Neural progenitor cell (in vitro differentiated cells): ENCODE measurements at regions not wholly inside any gene's neighbourhood (a gene's known extent, or its start where the extent isn't known, plus 50 kb on each side); places are given as distances from the start of the nearest gene placed in this dataset.

Source experiments
- DNase-seq: peaks from one replicate; pipeline ENCODE4 v3.0.0-alpha.2; 2016; ENCODE audit warnings: low spot score
- H2AFZ ChIP-seq: fragments of 200-600 bp; sonication (generic); replicated peaks from 2 replicates; pipeline ENCODE4 v1.6.1; 2016; ENCODE audit warnings: antibody characterized with exemption
- H3F3A ChIP-seq: fragments of 200-600 bp; sonication (generic); 2 replicates; pipeline ENCODE4 v1.6.1; 2016; ENCODE audit warnings: antibody characterized with exemption, low read depth
- H3K27ac ChIP-seq: fragments of 200-600 bp; sonication (generic); 2 replicates; pipeline ENCODE4 v1.5.1; 2016; ENCODE audit warnings: mild to moderate bottlenecking
- H3K27me3 ChIP-seq: fragments of 200-600 bp; sonication (generic); 2 replicates; pipeline ENCODE4 v1.6.1; 2016; ENCODE audit warnings: mild to moderate bottlenecking, moderate library complexity
- H3K36me3 ChIP-seq: fragments of 200-600 bp; sonication (generic); 2 replicates; pipeline ENCODE4 v1.5.1; 2016
- H3K4me1 ChIP-seq: fragments of 200-600 bp; sonication (generic); 2 replicates; pipeline ENCODE4 v1.6.1; 2016; ENCODE audit warnings: mixed run types
- H3K4me2 ChIP-seq: fragments of 200-600 bp; sonication (generic); 2 replicates; pipeline ENCODE4 v1.6.1; 2016
- H3K4me3 ChIP-seq: fragments of 200-600 bp; sonication (generic); 2 replicates; pipeline ENCODE4 v1.5.1; 2016
- H3K79me2 ChIP-seq: fragments of 200-600 bp; sonication (generic); 2 replicates; pipeline ENCODE4 v1.6.1; 2016; ENCODE audit warnings: low read depth
- H3K9ac ChIP-seq: fragments of 200-600 bp; sonication (generic); 2 replicates; pipeline ENCODE4 v1.6.1; 2016
- H3K9me3 ChIP-seq: fragments of 200-600 bp; sonication (generic); 2 replicates; pipeline ENCODE4 v1.5.1; 2016; ENCODE audit warnings: low read depth
- H4K20me1 ChIP-seq: fragments of 200-600 bp; sonication (generic); 2 replicates; pipeline ENCODE4 v1.6.1; 2016; ENCODE audit warnings: low read depth
- H3K27ac Mint-ChIP-seq: 3 replicates; pipeline ENCODE4 v1.8.0; 2021; ENCODE audit warnings: mixed read lengths
- H3K27me3 Mint-ChIP-seq: 2 replicates; pipeline ENCODE4 v1.8.0; 2022; ENCODE audit warnings: low read depth, mild to moderate bottlenecking, inconsistent platforms, moderate library complexity, mixed read lengths; ENCODE audit not compliant: insufficient read depth
- H3K36me3 Mint-ChIP-seq: 3 replicates; pipeline ENCODE4 v1.8.0; 2021; ENCODE audit warnings: mixed read lengths
- H3K4me1 Mint-ChIP-seq: 3 replicates; pipeline ENCODE4 v1.8.0; 2021; ENCODE audit warnings: mixed read lengths
- H3K4me3 Mint-ChIP-seq: 3 replicates; pipeline ENCODE4 v1.8.0; 2021; ENCODE audit warnings: mild to moderate bottlenecking, moderate library complexity, mixed read lengths
- H3K9me3 Mint-ChIP-seq: 3 replicates; pipeline ENCODE4 v1.8.0; 2020; ENCODE audit warnings: mixed read lengths
- EZH2 ChIP-seq: fragments of 200-600 bp; sonication (generic); IDR thresholded peaks from 2 replicates; pipeline ENCODE4 v1.6.1; 2017; ENCODE audit warnings: antibody characterized with exemption, mild to moderate bottlenecking, moderate library complexity
- EZH2phosphoT487 ChIP-seq: fragments of 200-600 bp; sonication (generic); IDR thresholded peaks from 2 replicates; pipeline ENCODE4 v1.6.1; 2017; ENCODE audit warnings: antibody characterized with exemption
- TF ChIP-seq, protein P1 (sequence below): fragments of 200-600 bp; sonication (generic); IDR thresholded peaks from 2 replicates; pipeline ENCODE4 v1.5.1; 2017; ENCODE audit warnings: antibody characterized with exemption, mild to moderate bottlenecking

DNA sequence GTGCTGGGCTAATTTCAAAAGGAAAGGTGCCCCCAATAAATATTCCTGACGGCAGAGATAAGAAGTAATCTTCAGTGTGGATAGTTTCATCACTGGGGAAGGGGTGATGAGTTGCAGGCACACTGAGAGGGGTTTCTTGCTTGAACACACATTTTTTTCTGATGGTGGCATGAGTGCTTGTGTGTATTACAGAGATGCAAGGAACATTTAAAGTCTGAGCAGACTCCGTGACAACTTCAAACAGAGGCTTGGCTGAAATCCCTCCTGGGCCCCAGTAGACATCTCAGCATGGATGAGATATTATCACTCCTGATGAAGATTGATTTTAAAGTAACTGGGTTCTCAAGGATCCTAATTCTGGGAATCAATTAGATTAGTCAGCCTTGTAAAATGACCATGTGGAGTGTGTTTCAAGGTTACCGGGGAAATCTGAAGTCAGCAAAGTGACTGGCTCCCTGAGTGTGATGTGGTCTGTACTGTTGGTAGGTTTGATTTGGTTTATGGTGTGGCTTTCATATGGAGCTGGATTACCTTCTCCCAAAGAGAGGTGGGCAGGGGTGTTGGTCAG, 435.8 kb upstream of the EEF2KMT start:
- H3K36me3 ChIP-seq: no peaks in the 10 kb centered on the region
- H3F3A ChIP-seq: no peaks in the 10 kb centered on the region
- TF ChIP-seq EZH2 (no peak), EZH2phosphoT487 (no peak)
- H3K9ac ChIP-seq: no peak overlapping the region
- H3K9me3 ChIP-seq: no peaks in the 10 kb centered on the region
- H3K27ac ChIP-seq: no peak overlapping the region
- Mint-ChIP-seq H3K27me3 (peaks cover 6% of the 10 kb centered on the region), H3K36me3 (no peaks in the 10 kb centered on the region), H3K9me3 (peaks cover 4% of the 10 kb centered on the region), H3K4me3 (no peak overlapping the region), H3K27ac (no peak overlapping the region), H3K4me1 (no peaks in the 10 kb centered on the region)
- no peak overlapping the region for H3K4me3 ChIP-seq
- no peak overlapping the region for H3K4me2 ChIP-seq
- no peaks in the 10 kb centered on the region for H3K27me3 ChIP-seq
- no peaks in the 10 kb centered on the region for H3K4me1 ChIP-seq
- no peaks in the 10 kb centered on the region for H3K79me2 ChIP-seq
- no peak for DNase-seq
- no peak overlapping the region for H2AFZ ChIP-seq
- no peaks in the 10 kb centered on the region for H4K20me1 ChIP-seq

DNA sequence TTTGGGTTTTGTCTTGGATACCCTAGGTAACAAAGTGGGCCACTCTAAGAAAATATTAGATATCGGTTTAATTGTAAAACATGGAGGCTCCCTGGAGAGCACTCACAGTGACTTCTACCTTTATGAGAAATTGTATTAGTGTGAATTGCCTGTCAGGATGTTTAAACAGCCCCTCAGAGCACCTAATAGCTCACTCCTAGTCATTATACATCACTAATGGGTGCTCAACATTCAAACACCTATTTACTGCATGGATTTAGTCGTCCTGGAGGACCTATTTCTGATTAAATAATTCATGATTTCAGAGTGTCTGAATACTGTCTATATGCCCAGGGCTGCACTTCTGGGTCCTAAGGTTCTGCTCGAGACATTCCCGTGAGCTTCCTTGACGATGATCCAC, 430.2 kb upstream of the EEF2KMT start:
- Histone ChIP-seq H3K4me2 (no peak overlapping the region), H3K27ac (no peak overlapping the region), H3K4me1 (peaks cover 12% of the 10 kb centered on the region), H4K20me1 (no peaks in the 10 kb centered on the region), H2AFZ (no peak overlapping the region), H3K79me2 (no peaks in the 10 kb centered on the region), H3K36me3 (no peaks in the 10 kb centered on the region), H3K27me3 (no peaks in the 10 kb centered on the region), H3K9ac (no peak overlapping the region), H3K9me3 (no peaks in the 10 kb centered on the region), H3K4me3 (no peak overlapping the region), H3F3A (peaks cover 8% of the 10 kb centered on the region)
- Mint-ChIP-seq H3K4me3 (no peak overlapping the region), H3K9me3 (no peaks in the 10 kb centered on the region), H3K4me1 (no peaks in the 10 kb centered on the region), H3K36me3 (no peaks in the 10 kb centered on the region), H3K27me3 (peaks cover 2% of the 10 kb centered on the region), H3K27ac (no peak overlapping the region)
- DNase-seq: no peak
- TF ChIP-seq EZH2phosphoT487 (no peak), EZH2 (no peak)
- TF ChIP-seq, protein P1, sequence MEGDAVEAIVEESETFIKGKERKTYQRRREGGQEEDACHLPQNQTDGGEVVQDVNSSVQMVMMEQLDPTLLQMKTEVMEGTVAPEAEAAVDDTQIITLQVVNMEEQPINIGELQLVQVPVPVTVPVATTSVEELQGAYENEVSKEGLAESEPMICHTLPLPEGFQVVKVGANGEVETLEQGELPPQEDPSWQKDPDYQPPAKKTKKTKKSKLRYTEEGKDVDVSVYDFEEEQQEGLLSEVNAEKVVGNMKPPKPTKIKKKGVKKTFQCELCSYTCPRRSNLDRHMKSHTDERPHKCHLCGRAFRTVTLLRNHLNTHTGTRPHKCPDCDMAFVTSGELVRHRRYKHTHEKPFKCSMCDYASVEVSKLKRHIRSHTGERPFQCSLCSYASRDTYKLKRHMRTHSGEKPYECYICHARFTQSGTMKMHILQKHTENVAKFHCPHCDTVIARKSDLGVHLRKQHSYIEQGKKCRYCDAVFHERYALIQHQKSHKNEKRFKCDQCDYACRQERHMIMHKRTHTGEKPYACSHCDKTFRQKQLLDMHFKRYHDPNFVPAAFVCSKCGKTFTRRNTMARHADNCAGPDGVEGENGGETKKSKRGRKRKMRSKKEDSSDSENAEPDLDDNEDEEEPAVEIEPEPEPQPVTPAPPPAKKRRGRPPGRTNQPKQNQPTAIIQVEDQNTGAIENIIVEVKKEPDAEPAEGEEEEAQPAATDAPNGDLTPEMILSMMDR: no peak

DNA sequence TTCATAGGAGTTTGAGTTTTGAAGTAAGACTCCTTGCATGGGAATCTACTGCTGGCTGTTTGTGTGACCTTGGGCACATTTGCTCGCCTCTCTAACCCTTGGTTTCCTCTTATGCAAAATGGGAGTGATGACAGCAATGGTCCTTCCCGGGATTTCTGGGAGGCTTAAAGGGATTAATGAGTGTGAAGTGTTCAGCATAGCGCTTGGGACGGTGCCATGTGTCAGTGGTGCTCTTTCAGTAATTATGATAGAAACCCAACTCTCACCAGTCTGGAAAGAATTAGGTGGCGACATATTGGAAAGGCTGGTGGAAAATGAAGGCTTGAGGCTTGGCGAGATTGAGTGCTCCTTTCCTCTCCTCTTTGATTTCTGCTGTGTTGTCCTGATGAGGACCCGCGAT, 429.2 kb upstream of the EEF2KMT start:
- DNase-seq: no peak
- no peaks in the 10 kb centered on the region for H3K36me3 Mint-ChIP-seq
- no peaks in the 10 kb centered on the region for H3K9me3 Mint-ChIP-seq

DNA sequence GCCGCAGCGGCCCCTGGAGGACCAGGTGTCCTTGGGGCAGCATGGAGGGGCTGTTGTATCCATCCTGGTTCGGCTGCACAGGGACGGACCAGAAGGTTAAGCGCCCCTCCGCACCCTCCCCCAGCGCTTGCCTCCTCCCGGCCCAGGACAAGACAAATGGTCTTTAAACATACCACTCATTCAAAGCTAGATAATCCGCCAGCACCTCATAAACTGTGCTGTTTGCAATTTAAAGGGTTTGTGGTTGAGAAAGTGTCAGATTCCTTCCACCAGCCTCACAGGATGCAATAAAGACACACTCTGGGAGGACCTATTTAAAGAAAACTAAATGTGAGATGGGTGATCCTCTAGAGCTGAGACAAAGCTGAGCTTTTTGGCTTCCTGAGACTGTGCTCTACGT, 426.2 kb upstream of the EEF2KMT start:
- H3K27me3 Mint-ChIP-seq: peaks cover 10% of the 10 kb centered on the region
- Histone ChIP-seq H3K27me3 (no peaks in the 10 kb centered on the region), H3K4me3 (no peak overlapping the region)

More for the DNA sequence above, 429.2 kb upstream of the EEF2KMT start:
- Histone ChIP-seq H3K36me3 (no peaks in the 10 kb centered on the region), H3K4me2 (no peak overlapping the region), H3K9me3 (no peaks in the 10 kb centered on the region), H3K4me3 (no peak overlapping the region), H3K9ac (no peak overlapping the region), H4K20me1 (no peaks in the 10 kb centered on the region), H3K79me2 (no peaks in the 10 kb centered on the region), H3F3A (peaks cover 8% of the 10 kb centered on the region), H2AFZ (no peak overlapping the region), H3K27me3 (no peaks in the 10 kb centered on the region), H3K27ac (no peak overlapping the region), H3K4me1 (peaks cover 12% of the 10 kb centered on the region)
- H3K27ac Mint-ChIP-seq: no peak overlapping the region
- H3K4me1 Mint-ChIP-seq: no peaks in the 10 kb centered on the region
- peaks cover 5% of the 10 kb centered on the region for H3K27me3 Mint-ChIP-seq
- no peak for TF ChIP-seq EZH2phosphoT487
- TF ChIP-seq, protein P1: no peak
- no peak for TF ChIP-seq EZH2
- no peak overlapping the region for H3K4me3 Mint-ChIP-seq

More for the DNA sequence above, 426.2 kb upstream of the EEF2KMT start:
- no peaks in the 10 kb centered on the region for H3K9me3 Mint-ChIP-seq
- Histone ChIP-seq H2AFZ (peak overlapping the region; percentile 54), H3K4me2 (peak overlapping the region; percentile 41), H3F3A (peaks cover 8% of the 10 kb centered on the region), H3K27ac (no peak overlapping the region), H3K9me3 (no peaks in the 10 kb centered on the region), H3K4me1 (peaks cover 12% of the 10 kb centered on the region), H4K20me1 (no peaks in the 10 kb centered on the region), H3K9ac (no peak overlapping the region), H3K79me2 (no peaks in the 10 kb centered on the region), H3K36me3 (no peaks in the 10 kb centered on the region)
- H3K4me1 Mint-ChIP-seq: no peaks in the 10 kb centered on the region
- no peak overlapping the region for H3K27ac Mint-ChIP-seq
- TF ChIP-seq, protein P1: no peak
- H3K36me3 Mint-ChIP-seq: no peaks in the 10 kb centered on the region
- no peak overlapping the region for H3K4me3 Mint-ChIP-seq
- peak; percentile 28 for DNase-seq
